Coronary artery (tissue), 2 donors: ENCODE measurements at regions not wholly inside any gene's neighbourhood (a gene's known extent, or its start where the extent isn't known, plus 50 kb on each side); places are given as distances from the start of the nearest gene placed in this dataset.

Experiments
- DNase-seq: peaks from one replicate; pipeline ENCODE4 v3.0.0-alpha.2; 2017; ENCODE audit warnings: low spot score
- H3K27ac ChIP-seq, 2 donors: fragments of 200-600 bp; sonication (generic); one replicate each; pipeline ENCODE4 v1.5.1; 2016 to 2019
- H3K4me3 ChIP-seq: fragments of 200-600 bp; sonication (generic); 2 replicates; pipeline ENCODE4 v1.5.1; 2016; ENCODE audit warnings: mild to moderate bottlenecking, moderate library complexity
- TF ChIP-seq, protein P1 (sequence below): fragments of 200-600 bp; sonication (generic); IDR thresholded peaks from one replicate; pipeline ENCODE4 v1.5.1; 2019; ENCODE audit warnings: antibody characterized with exemption

DNA sequence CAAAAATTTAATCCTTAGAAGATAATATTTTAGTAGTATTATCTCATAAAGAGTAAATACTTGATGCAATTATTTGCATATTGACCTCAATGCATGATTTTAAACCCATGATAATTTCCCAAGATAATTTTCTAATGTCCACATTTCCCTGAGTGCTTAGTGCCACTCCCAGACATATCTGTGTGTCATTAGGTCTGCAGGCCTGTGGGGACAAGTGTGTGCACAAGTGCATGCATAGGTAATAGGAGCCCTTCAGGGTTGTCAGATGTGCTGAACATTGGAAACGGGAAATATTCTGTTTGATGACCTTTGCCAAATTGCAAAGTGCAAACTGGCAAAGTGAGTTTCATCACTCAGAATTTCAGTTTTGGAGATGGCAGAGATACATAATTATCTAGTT, 369.9 kb downstream of the KLF5 start:
- no peak overlapping the region for H3K27ac ChIP-seq
- TF ChIP-seq, protein P1, sequence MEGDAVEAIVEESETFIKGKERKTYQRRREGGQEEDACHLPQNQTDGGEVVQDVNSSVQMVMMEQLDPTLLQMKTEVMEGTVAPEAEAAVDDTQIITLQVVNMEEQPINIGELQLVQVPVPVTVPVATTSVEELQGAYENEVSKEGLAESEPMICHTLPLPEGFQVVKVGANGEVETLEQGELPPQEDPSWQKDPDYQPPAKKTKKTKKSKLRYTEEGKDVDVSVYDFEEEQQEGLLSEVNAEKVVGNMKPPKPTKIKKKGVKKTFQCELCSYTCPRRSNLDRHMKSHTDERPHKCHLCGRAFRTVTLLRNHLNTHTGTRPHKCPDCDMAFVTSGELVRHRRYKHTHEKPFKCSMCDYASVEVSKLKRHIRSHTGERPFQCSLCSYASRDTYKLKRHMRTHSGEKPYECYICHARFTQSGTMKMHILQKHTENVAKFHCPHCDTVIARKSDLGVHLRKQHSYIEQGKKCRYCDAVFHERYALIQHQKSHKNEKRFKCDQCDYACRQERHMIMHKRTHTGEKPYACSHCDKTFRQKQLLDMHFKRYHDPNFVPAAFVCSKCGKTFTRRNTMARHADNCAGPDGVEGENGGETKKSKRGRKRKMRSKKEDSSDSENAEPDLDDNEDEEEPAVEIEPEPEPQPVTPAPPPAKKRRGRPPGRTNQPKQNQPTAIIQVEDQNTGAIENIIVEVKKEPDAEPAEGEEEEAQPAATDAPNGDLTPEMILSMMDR: no peak

DNA sequence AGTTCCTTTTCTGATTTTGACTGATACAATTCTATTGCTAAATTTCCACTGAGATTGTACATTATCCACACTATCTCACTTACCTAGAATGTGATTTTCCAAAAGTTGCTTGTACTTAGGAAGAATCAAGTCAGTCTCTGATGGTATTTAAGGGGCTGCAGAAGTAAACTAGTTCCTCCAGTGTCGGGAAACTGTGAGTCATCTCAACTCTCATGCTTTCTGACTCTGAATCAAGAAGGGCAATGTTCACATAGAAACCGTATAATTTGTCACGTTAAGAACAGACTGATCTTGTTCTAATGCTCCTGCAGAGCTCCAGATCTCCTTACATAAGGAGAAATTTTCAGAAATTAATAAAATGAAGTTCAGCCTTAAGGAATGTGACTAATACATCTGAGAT, 369.3 kb downstream of the KLF5 start:
- TF ChIP-seq, protein P1: no peak
- no peak overlapping the region for H3K4me3 ChIP-seq
- H3K27ac ChIP-seq: no peak overlapping the region
- no peak for DNase-seq

More for the DNA sequence above, 369.9 kb downstream of the KLF5 start:
- DNase-seq: no peak
- no peak overlapping the region for H3K4me3 ChIP-seq

DNA sequence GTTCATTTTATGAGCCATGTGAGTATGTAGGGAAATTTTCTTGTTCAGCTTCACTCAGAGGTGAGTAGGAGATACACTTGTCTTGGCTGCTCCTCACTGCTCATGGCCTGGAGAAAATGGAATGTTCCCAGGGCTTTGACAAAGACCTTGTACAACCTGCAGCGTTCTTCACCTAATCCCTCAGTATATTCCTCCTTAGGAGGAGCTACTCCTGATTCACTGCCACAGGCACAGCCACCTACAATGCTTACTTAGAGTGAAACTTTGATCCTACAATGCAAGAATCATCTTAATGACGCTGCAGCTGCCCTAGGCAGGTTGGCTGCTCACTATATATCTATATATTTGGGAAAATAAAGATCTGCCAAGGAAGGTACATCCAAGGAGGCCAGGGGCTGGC, 364.2 kb downstream of the KLF5 start:
- Histone ChIP-seq H3K27ac (no peak overlapping the region), H3K4me3 (no peak overlapping the region)
- no peak for DNase-seq
- TF ChIP-seq, protein P1: no peak

DNA sequence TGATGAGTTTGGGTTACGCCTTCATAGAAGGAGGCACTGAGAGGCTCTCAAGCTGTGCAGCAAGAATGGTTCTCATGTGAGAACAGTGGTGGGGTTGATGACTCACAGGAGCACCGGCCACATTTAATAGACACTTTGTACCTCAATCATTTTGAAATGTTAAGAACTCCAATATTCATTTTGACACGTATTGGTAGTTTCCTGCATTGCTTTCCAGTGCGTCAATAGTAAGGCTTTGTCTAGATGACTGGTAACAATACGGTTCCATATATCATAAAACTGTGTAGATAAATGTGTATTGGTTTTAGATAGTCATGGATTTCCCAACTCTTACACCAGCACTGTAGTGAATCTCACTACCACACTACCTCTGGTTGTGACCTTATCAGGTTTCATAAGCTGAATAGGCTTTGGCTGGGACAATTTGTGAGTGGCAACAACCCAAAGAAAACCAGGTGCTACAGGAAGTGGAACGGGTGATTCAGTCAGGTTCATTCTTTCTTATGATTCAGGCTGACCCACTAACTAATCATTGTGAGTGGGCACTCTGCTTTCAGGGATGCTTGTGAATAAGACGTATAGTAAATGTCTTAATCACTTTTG, 362.6 kb downstream of the KLF5 start:
- no peak for DNase-seq
- Histone ChIP-seq H3K4me3 (no peak overlapping the region), H3K27ac (no peak overlapping the region)
- TF ChIP-seq, protein P1: no peak

DNA sequence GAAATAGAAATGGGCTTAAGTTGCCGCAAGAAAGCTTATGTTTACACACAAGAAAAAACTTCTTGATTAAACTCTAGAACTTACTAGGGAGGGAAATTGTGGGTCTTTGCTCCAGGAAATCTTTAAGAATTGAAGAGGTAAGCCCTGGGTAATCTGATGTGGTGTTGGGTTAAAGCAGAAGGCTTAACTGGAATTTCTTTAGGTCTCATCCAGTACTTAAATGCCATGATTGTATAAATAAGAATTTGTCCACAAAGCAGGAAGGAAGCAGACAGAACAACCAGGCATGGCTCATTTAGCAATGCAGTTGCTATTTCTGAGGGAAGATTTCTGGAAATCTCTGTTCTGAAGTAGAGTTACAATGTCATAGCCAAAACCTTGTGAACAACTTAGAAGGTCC, 360.4 kb downstream of the KLF5 start:
- TF ChIP-seq, protein P1: no peak
- H3K27ac ChIP-seq: no peak overlapping the region
- H3K4me3 ChIP-seq: no peak overlapping the region
- DNase-seq: no peak

DNA sequence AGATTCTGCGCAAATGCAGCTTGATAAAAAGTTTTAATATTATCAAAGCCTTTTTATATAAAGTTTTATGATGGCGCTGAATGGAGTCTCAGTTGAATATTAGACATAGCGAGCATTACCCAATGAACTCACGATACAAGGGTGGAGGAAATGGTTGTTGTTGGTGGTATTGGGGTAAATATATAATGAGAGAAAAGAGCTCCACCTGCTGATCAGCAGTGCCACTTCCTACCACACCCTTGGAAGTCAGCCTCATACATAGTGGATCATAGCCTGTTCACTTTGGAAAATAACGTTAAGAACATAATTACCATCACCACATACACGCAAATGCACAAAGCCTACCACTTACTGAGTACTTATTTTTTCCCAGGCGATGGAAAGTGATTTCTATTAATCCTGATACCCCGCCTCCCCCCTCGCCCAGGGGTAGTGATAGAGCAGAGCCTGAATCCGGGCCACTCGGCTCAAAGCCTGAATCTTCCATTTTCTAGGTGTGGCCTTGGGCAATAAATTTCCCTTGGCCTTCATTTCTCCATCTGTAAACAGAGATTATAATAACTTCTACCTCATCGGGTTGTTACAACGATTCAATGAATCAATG, 358.3 kb downstream of the KLF5 start:
- Histone ChIP-seq H3K4me3 (no peak overlapping the region), H3K27ac (no peak overlapping the region)
- no peak for DNase-seq
- TF ChIP-seq, protein P1: no peak

DNA sequence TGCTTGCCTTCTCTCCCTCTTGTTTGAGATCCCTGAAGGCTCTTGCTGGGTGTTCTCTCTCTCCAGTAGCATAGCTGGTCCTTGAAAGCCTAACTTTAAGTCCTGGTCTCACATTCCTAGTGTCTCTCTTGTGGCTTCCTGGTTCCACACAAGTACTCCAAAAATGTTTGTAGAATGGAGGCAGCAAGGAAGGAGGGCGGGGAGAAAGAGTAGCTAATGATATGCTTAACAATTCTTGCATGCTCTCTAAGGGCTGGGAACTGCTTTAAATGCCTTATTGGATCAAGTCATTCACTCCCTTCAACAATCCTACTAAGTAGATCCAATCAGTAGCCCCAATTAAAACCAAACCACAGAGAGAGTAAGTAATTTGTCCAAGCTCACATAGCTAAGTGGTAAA, 357.3 kb downstream of the KLF5 start:
- TF ChIP-seq, protein P1: no peak
- DNase-seq: no peak
- H3K4me3 ChIP-seq: no peak overlapping the region
- no peak overlapping the region for H3K27ac ChIP-seq
